ENCODE measurements at regions not wholly inside any gene's neighbourhood (a gene's known extent, or its start where the extent isn't known, plus 50 kb on each side); places are given as distances from the start of the nearest gene placed in this dataset.

- no peaks in the 10 kb centered on the region for H3K27me3 ChIP-seq (ENCODE audit: insufficient read depth, low read length)
- H3K36me3 ChIP-seq (ENCODE audit: insufficient read depth, low read length) = no peaks in the 10 kb centered on the region
- no peaks in the 10 kb centered on the region for H4K20me1 ChIP-seq (ENCODE audit: insufficient read depth, low read length)
- Mint-ChIP-seq H3K9me3 (ENCODE audit: unreplicated experiment) (peaks cover 11% of the 10 kb centered on the region), H3K27ac (ENCODE audit: unreplicated experiment) (no peak overlapping the region), H3K4me3 (ENCODE audit: unreplicated experiment) (no peak overlapping the region), H3K36me3 (ENCODE audit: low read depth, unreplicated experiment) (no peaks in the 10 kb centered on the region), H3K27me3 (ENCODE audit: low read depth, unreplicated experiment) (peaks cover 8% of the 10 kb centered on the region), H3K4me1 (ENCODE audit: low read depth, unreplicated experiment) (peaks cover 6% of the 10 kb centered on the region)
- H3K79me2 ChIP-seq (ENCODE audit: insufficient read depth, low read length) = no peaks in the 10 kb centered on the region
- H2AFZ ChIP-seq (ENCODE audit: low read depth, low read length) = no peak overlapping the region
- H3K4me2 ChIP-seq (ENCODE audit: low read length) = no peak overlapping the region
- no peaks in the 10 kb centered on the region for H3K9me3 ChIP-seq (ENCODE audit: insufficient read depth, low read depth, low read length)
- DNase-seq (ENCODE audit: low read depth) (no peak), FAIRE-seq (no peak)
- H3K4me3 ChIP-seq (ENCODE audit: insufficient read depth, low read depth, low read length) = no peak overlapping the region
- TF ChIP-seq, protein P1, sequence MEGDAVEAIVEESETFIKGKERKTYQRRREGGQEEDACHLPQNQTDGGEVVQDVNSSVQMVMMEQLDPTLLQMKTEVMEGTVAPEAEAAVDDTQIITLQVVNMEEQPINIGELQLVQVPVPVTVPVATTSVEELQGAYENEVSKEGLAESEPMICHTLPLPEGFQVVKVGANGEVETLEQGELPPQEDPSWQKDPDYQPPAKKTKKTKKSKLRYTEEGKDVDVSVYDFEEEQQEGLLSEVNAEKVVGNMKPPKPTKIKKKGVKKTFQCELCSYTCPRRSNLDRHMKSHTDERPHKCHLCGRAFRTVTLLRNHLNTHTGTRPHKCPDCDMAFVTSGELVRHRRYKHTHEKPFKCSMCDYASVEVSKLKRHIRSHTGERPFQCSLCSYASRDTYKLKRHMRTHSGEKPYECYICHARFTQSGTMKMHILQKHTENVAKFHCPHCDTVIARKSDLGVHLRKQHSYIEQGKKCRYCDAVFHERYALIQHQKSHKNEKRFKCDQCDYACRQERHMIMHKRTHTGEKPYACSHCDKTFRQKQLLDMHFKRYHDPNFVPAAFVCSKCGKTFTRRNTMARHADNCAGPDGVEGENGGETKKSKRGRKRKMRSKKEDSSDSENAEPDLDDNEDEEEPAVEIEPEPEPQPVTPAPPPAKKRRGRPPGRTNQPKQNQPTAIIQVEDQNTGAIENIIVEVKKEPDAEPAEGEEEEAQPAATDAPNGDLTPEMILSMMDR (IDR thresholded peaks at IDR 0.05; ENCODE audit: insufficient read depth, low read depth, low read length) = no peak
- no peak for TF ChIP-seq EZH2 (IDR thresholded peaks at IDR 0.05; ENCODE audit: insufficient read depth, low read length)
- no peaks in the 10 kb centered on the region for H3K4me1 ChIP-seq (ENCODE audit: insufficient read depth, low read length)
- no peak overlapping the region for H3K27ac ChIP-seq (ENCODE audit: low read depth, low read length)
- H3K9ac ChIP-seq (ENCODE audit: low read length) = no peak overlapping the region
Measured at GRCh38 chr10:42883993-42884983, 101.7 kb downstream of the BMS1 start.

DNA sequence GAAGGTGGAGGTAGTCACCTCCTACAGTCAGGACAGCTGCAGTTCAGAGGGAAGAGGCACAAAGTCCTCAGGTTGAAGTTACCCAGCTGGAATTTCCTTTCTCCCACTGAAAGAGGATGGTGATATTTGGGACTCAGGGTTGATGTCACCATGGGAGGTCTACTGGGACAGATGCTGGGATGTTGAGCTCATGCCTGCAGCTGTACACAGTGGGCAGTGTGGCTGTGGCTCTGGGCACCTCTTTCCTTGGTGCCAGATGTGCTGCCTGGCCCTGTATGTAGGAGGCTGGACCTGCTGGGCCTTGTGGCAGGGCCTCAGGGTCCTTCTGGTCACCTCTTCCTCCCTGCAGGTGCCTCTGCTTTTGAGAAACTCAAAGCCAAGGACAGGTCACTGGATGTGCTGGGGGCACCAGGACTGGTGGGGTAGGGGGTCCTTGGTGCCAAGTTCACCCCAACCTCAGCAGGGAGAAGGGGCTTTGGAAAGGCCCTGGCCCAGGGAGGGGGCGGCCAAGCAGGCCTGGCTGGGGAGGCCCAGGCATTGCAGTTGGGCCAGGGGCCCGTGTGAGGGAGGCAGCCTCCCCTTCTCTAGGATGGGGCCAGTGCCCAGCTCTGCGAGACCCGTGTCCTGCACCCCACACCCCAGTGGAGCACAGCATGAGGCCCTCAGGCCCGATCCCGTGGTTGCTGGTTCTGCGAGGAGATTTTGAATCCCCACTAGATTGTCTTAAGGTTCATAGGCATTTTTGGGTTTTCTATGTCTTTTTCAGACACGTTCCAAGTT is 103.1 kb downstream of the BMS1 start:
- Histone ChIP-seq H3K9me3 (ENCODE audit: insufficient read depth, low read depth, low read length) (no peaks in the 10 kb centered on the region), H4K20me1 (ENCODE audit: insufficient read depth, low read length) (no peaks in the 10 kb centered on the region), H3K4me1 (ENCODE audit: insufficient read depth, low read length) (no peaks in the 10 kb centered on the region), H2AFZ (ENCODE audit: low read depth, low read length) (no peak overlapping the region), H3K27ac (ENCODE audit: low read depth, low read length) (no peak overlapping the region), H3K36me3 (ENCODE audit: insufficient read depth, low read length) (no peaks in the 10 kb centered on the region), H3K4me2 (ENCODE audit: low read length) (no peak overlapping the region), H3K27me3 (ENCODE audit: insufficient read depth, low read length) (no peaks in the 10 kb centered on the region), H3K79me2 (ENCODE audit: insufficient read depth, low read length) (no peaks in the 10 kb centered on the region), H3K9ac (ENCODE audit: low read length) (no peak overlapping the region), H3K4me3 (ENCODE audit: insufficient read depth, low read depth, low read length) (no peak overlapping the region)
- Mint-ChIP-seq H3K9me3 (ENCODE audit: unreplicated experiment) (peaks cover 11% of the 10 kb centered on the region), H3K27me3 (ENCODE audit: low read depth, unreplicated experiment) (peaks cover 8% of the 10 kb centered on the region), H3K4me3 (ENCODE audit: unreplicated experiment) (no peak overlapping the region), H3K27ac (ENCODE audit: unreplicated experiment) (no peak overlapping the region), H3K4me1 (ENCODE audit: low read depth, unreplicated experiment) (peaks cover 6% of the 10 kb centered on the region), H3K36me3 (ENCODE audit: low read depth, unreplicated experiment) (no peaks in the 10 kb centered on the region)
- TF ChIP-seq EZH2 (IDR thresholded peaks at IDR 0.05; ENCODE audit: insufficient read depth, low read length) = no peak
- TF ChIP-seq, protein P1 (IDR thresholded peaks at IDR 0.05; ENCODE audit: insufficient read depth, low read depth, low read length) = no peak
- FAIRE-seq = no peak
- DNase-seq (ENCODE audit: low read depth) = no peak

Data from astrocyte (in vitro differentiated cells and primary cell).